B cell (primary cell): ENCODE measurements at regions not wholly inside any gene's neighbourhood (a gene's known extent, or its start where the extent isn't known, plus 50 kb on each side); places are given as distances from the start of the nearest gene placed in this dataset.
"Not testable (repeated sequence)": the region's sequence is repeated elsewhere in the genome, so short reads cannot be mapped to it uniquely, and the experiment has no call there.

Experiments used
- ATAC-seq: fragments of 200-7000 bp; cut with Tn5 transposase; one replicate; pipeline ENCODE4 v1.10.0; 2021; ENCODE audit warnings: low read depth, mild to moderate bottlenecking, moderate number of reproducible peaks, moderate library complexity
- CTCF ChIA-PET: fragments of 350-600 bp; sonication (Branson Sonifier 250); formaldehyde crosslinking; loops from one replicate; lab custom pipeline; 2021; ENCODE audit warnings: antibody characterized with exemption, inconsistent platforms; lab: Charles Lee
- POLR2A ChIA-PET: fragments of 350-600 bp; sonication (Branson Sonifier 250); formaldehyde crosslinking; loops from one replicate; lab custom pipeline; 2021; ENCODE audit warnings: antibody characterized with exemption; lab: Charles Lee
- DNase-seq: peaks from one replicate; pipeline ENCODE4 v3.0.0; 2013
- H2AFZ ChIP-seq: 2 replicates; pipeline ENCODE4 v1.6.1; 2012; ENCODE audit warnings: mild to moderate bottlenecking, low read depth, low read length; ENCODE audit not compliant: insufficient read depth, poor library complexity, severe bottlenecking
- H3K27ac ChIP-seq, 2 donors: 1 replicate in 1 of 2; 2 replicates in 1 of 2; pipeline ENCODE4 v1.5.1; 2012 to 2013; ENCODE audit warnings: low read length in 2 of 2, mild to moderate bottlenecking in 2 of 2, moderate library complexity in 1 of 2
- H3K27me3 ChIP-seq, 4 experiments: fragments of 200-600 bp in 1 of 4; sonication (generic) in 1 of 4; replicated peaks in 1 of 4; 1 replicate in 2 of 4; 2 replicates in 2 of 4; pipeline versions ENCODE4 v1.6.1 to v1.7.0; 2013 to 2016; ENCODE audit warnings: low read length in 3 of 4, mild to moderate bottlenecking in 2 of 4, mixed read lengths in 1 of 4, moderate library complexity in 1 of 4; ENCODE audit not compliant: insufficient read depth in 4 of 4, control insufficient read depth in 3 of 4; ENCODE audit errors: control extremely low read depth in 1 of 4
- H3K36me3 ChIP-seq, 2 experiments: replicated peaks in 1 of 2; 1 replicate in 1 of 2; 2 replicates in 1 of 2; pipeline versions ENCODE4 v1.6.1 to v1.7.1; 2013; ENCODE audit warnings: low read length in 1 of 2; ENCODE audit not compliant: insufficient read depth in 2 of 2, control insufficient read depth in 1 of 2; ENCODE audit errors: control extremely low read depth in 1 of 2, extremely low read depth in 1 of 2
- H3K4me1 ChIP-seq, 2 donors: fragments of 200-600 bp in 1 of 2; sonication (generic) in 1 of 2; 1 replicate in 1 of 2; 2 replicates in 1 of 2; pipeline versions ENCODE4 v1.5.1 to v1.6.1; 2013 to 2017; ENCODE audit warnings: low read length in 2 of 2; ENCODE audit not compliant: control insufficient read depth in 2 of 2, insufficient read depth in 2 of 2
- H3K4me2 ChIP-seq: replicated peaks from 2 replicates; pipeline ENCODE3; 2012; ENCODE audit warnings: mild to moderate bottlenecking, low read depth, low read length; ENCODE audit not compliant: poor library complexity, severe bottlenecking
- H3K4me3 ChIP-seq, 5 experiments: fragments of 200-600 bp in 1 of 5; sonication (generic) in 1 of 5; 1 replicate in 3 of 5; 2 replicates in 2 of 5; pipeline versions ENCODE4 v1.5.1 to v1.7.0; 2011 to 2016; ENCODE audit warnings: low read length in 4 of 5, mild to moderate bottlenecking in 4 of 5, low read depth in 2 of 5, control low read depth in 1 of 5, moderate library complexity in 1 of 5; ENCODE audit not compliant: insufficient read depth in 1 of 5; ENCODE audit errors: control extremely low read depth in 1 of 5, extremely low read depth in 1 of 5
- H3K79me2 ChIP-seq: fragments of 200-600 bp; sonication (generic); one replicate; pipeline ENCODE4 v1.6.0; 2016; ENCODE audit warnings: low read length; ENCODE audit not compliant: control insufficient read depth, insufficient read depth
- H3K9ac ChIP-seq: fragments of 200-600 bp; sonication (generic); 2 replicates; pipeline ENCODE4 v1.6.1; 2017; ENCODE audit warnings: mild to moderate bottlenecking, low read length, moderate library complexity
- H3K9me3 ChIP-seq, 3 donors: one replicate each; pipeline versions ENCODE4 v1.6.1 to v1.7.1; 2013; ENCODE audit warnings: low read length in 2 of 3; ENCODE audit not compliant: control insufficient read depth in 2 of 3, insufficient read depth in 1 of 3; ENCODE audit errors: control extremely low read depth in 1 of 3
- H4K20me1 ChIP-seq: 2 replicates; pipeline ENCODE4 v1.6.0; 2012; ENCODE audit warnings: mild to moderate bottlenecking, low read length; ENCODE audit not compliant: insufficient read depth, control insufficient read depth, poor library complexity, severe bottlenecking
- H3K27ac Mint-ChIP-seq: one replicate; pipeline ENCODE4 v1.8.0; 2021; ENCODE audit warnings: mixed read lengths
- H3K27me3 Mint-ChIP-seq: one replicate; pipeline ENCODE4 v1.8.0; 2021; ENCODE audit warnings: mixed read lengths
- H3K4me1 Mint-ChIP-seq: one replicate; pipeline ENCODE4 v1.8.0; 2021; ENCODE audit warnings: mixed read lengths
- H3K4me3 Mint-ChIP-seq: one replicate; pipeline ENCODE4 v1.8.0; 2021; ENCODE audit warnings: mixed read lengths
- H3K9me3 Mint-ChIP-seq: one replicate; pipeline ENCODE4 v1.8.0; 2022; ENCODE audit warnings: mixed read lengths; ENCODE audit not compliant: insufficient read depth
- CTCF ChIP-seq: fragments of 200-600 bp; IDR thresholded peaks from one replicate; pipeline ENCODE4 v1.8.0; 2022; ENCODE audit warnings: antibody characterized with exemption, mild to moderate bottlenecking
- EZH2 ChIP-seq: IDR thresholded peaks from 2 replicates; pipeline ENCODE4 v1.6.1; 2012; ENCODE audit warnings: borderline replicate concordance, low read depth, mild to moderate bottlenecking, moderate library complexity, low read length; ENCODE audit not compliant: insufficient read depth, poor library complexity, severe bottlenecking
- WGBS: methylation state at CpG from one replicate; pipeline ENCODE4 v1.1.5; 2013; ENCODE audit warnings: missing lambda C conversion rate; ENCODE audit not compliant: insufficient coverage; 5-methylcytosine and 5-hydroxymethylcytosine counted together
- intact Hi-C: fragments of 100-400 bp; cut with micrococcal nuclease; formaldehyde crosslinking; loops from one replicate; pipeline ENCODE4 v1.10.0; 2022

GRCh38 chr7:51823437-51823836 is 506.8 kb upstream of the COBL start:
- H4K20me1 ChIP-seq: no peaks in the 10 kb centered on the region
- CTCF ChIA-PET: no interaction called here
- no peak overlapping the region for H3K27ac ChIP-seq
- Mint-ChIP-seq H3K27me3 (no peaks in the 10 kb centered on the region), H3K9me3 (peaks cover 6% of the 10 kb centered on the region), H3K4me3 (no peak overlapping the region), H3K4me1 (no peaks in the 10 kb centered on the region), H3K27ac (no peak overlapping the region)
- H3K4me3 ChIP-seq: no peak overlapping the region
- no peak overlapping the region for H2AFZ ChIP-seq
- intact Hi-C loops: no loop called here
- no peak for DNase-seq
- TF ChIP-seq EZH2 (no peak), CTCF (no peak)
- peaks cover 0 to 6% (median 0%) of the 10 kb centered on the region in 3 donors for H3K9me3 ChIP-seq
- POLR2A ChIA-PET: no interaction called here
- no peaks in the 10 kb centered on the region for H3K4me1 ChIP-seq
- H3K79me2 ChIP-seq: no peaks in the 10 kb centered on the region
- H3K4me2 ChIP-seq: no peak overlapping the region
- ATAC-seq: no peak
- no peaks in the 10 kb centered on the region for H3K27me3 ChIP-seq
- no peaks in the 10 kb centered on the region for H3K36me3 ChIP-seq
- no peak overlapping the region for H3K9ac ChIP-seq
- WGBS: 74% methylated on average over 3 of the region's 3 CpGs

GRCh38 chr7:51817694-51818225 is 501.2 kb upstream of the COBL start:
- no peaks in the 10 kb centered on the region for H3K36me3 ChIP-seq
- H2AFZ ChIP-seq: no peak overlapping the region
- ChIA-PET POLR2A (no interaction called here), CTCF (no interaction called here)
- H3K4me2 ChIP-seq: no peak overlapping the region
- Mint-ChIP-seq H3K4me3 (no peak overlapping the region), H3K9me3 (peaks cover 6% of the 10 kb centered on the region), H3K27me3 (no peaks in the 10 kb centered on the region), H3K4me1 (no peaks in the 10 kb centered on the region), H3K27ac (no peak overlapping the region)
- intact Hi-C loops: loop anchor here (5.0 kb wide), 1 partner anchor 810 kb away; no protein-coding TSS in a partner anchor
- no peak overlapping the region for H3K9ac ChIP-seq
- no peaks in the 10 kb centered on the region for H3K79me2 ChIP-seq
- H3K4me3 ChIP-seq: no peak overlapping the region
- H3K27me3 ChIP-seq: no peaks in the 10 kb centered on the region
- H3K27ac ChIP-seq: no peak overlapping the region
- H3K4me1 ChIP-seq: no peaks in the 10 kb centered on the region
- no peaks in the 10 kb centered on the region for H4K20me1 ChIP-seq
- no peak for DNase-seq
- H3K9me3 ChIP-seq: peaks cover 0 to 6% (median 0%) of the 10 kb centered on the region in 3 donors
- ATAC-seq: no peak
- 64% methylated on average over 2 of the region's 5 CpGs for WGBS
- no peak for TF ChIP-seq EZH2
- no peak for TF ChIP-seq CTCF

GRCh38 chr7:51805783-51806431 is 489.3 kb upstream of the COBL start:
- H3K4me3 ChIP-seq, CTCF ChIA-PET, DNase-seq, H3K79me2 ChIP-seq, H3K36me3 ChIP-seq, POLR2A ChIA-PET, intact Hi-C loops, H3K27ac ChIP-seq, H3K27ac Mint-ChIP-seq, H3K27me3 ChIP-seq, H3K4me1 ChIP-seq, H3K4me3 Mint-ChIP-seq, H3K27me3 Mint-ChIP-seq, H4K20me1 ChIP-seq, H2AFZ ChIP-seq, H3K4me1 Mint-ChIP-seq, H3K4me2 ChIP-seq, H3K9me3 Mint-ChIP-seq, ATAC-seq, H3K9ac ChIP-seq: not testable (repeated sequence)
- WGBS: 95% methylated on average over 36 of the region's 41 CpGs
- H3K9me3 ChIP-seq: peaks cover 0 to 17% (median 0%) of the 10 kb centered on the region in 3 donors
